HepG2 (cell line): ENCODE measurements at regions not wholly inside any gene's neighbourhood (a gene's known extent, or its start where the extent isn't known, plus 50 kb on each side); places are given as distances from the start of the nearest gene placed in this dataset.
A peak's percentile ranks its signal among the peaks of the same experiment; 100 is the strongest.

ENCODE experiments used
- ARID5B ChIP-seq: IDR thresholded peaks from 2 replicates; pipeline ENCODE4 v1.4.0; 2020; ENCODE audit warnings: mild to moderate bottlenecking, missing genetic modification reagents
- CREB3 ChIP-seq: sonication (generic); formaldehyde crosslinking; IDR thresholded peaks from 2 replicates; pipeline ENCODE4 v1.5.0; 2020; ENCODE audit warnings: missing genetic modification reagents
- ETV6 ChIP-seq: sonication (generic); formaldehyde crosslinking; conservative IDR thresholded peaks from 2 replicates; pipeline ENCODE4 v1.4.0; 2020; ENCODE audit warnings: missing genetic modification reagents
- MTERF4 ChIP-seq: sonication (generic); formaldehyde crosslinking; IDR thresholded peaks from 2 replicates; pipeline ENCODE4 v1.8.0; 2023; ENCODE audit warnings: mild to moderate bottlenecking, missing genetic modification reagents
- NR2F6 ChIP-seq, 2 experiments: IDR thresholded peaks; 2 replicates each; pipeline ENCODE4 v1.6.1; 2016; ENCODE audit warnings: antibody characterized with exemption in 1 of 2, mild to moderate bottlenecking in 1 of 2
- SMAD1 ChIP-seq: sonication (generic); formaldehyde crosslinking; IDR thresholded peaks from 2 replicates; pipeline ENCODE4 v1.4.0; 2020; ENCODE audit warnings: missing genetic modification reagents, low read depth, mild to moderate bottlenecking, borderline replicate concordance
- STAG1 ChIP-seq: sonication (generic); formaldehyde crosslinking; IDR thresholded peaks from 2 replicates; pipeline ENCODE4 v1.4.0; 2020; ENCODE audit warnings: missing genetic modification reagents
- TP53 ChIP-seq: sonication (generic); formaldehyde crosslinking; conservative IDR thresholded peaks from 2 replicates; pipeline ENCODE4 v1.4.0; 2020; ENCODE audit warnings: missing genetic modification reagents
- ZNF253 ChIP-seq: sonication (generic); formaldehyde crosslinking; IDR thresholded peaks from 2 replicates; pipeline ENCODE4 v1.8.0; 2022; ENCODE audit warnings: mild to moderate bottlenecking, missing genetic modification reagents, borderline replicate concordance
- ZNF281 ChIP-seq: sonication (generic); formaldehyde crosslinking; IDR thresholded peaks from 2 replicates; pipeline ENCODE4 v1.4.0; 2020; ENCODE audit warnings: missing genetic modification reagents, borderline replicate concordance
- ZNF430 ChIP-seq: sonication (generic); formaldehyde crosslinking; IDR thresholded peaks from 2 replicates; pipeline ENCODE4 v1.9.0; 2021; ENCODE audit warnings: mild to moderate bottlenecking, missing genetic modification reagents
- ZNF550 ChIP-seq: sonication (generic); formaldehyde crosslinking; IDR thresholded peaks from 2 replicates; pipeline ENCODE4 v1.4.0; 2020; ENCODE audit warnings: mild to moderate bottlenecking, missing genetic modification reagents, borderline replicate concordance
- ZNF557 ChIP-seq: sonication (generic); formaldehyde crosslinking; IDR thresholded peaks from 2 replicates; pipeline ENCODE4 v1.4.0; 2020; ENCODE audit warnings: missing genetic modification reagents
- ZNF747 ChIP-seq: sonication (generic); formaldehyde crosslinking; IDR thresholded peaks from 2 replicates; pipeline ENCODE4 v1.8.1; 2023; ENCODE audit warnings: missing genetic modification reagents, mild to moderate bottlenecking, borderline replicate concordance
- ZNF816 ChIP-seq: sonication (generic); formaldehyde crosslinking; IDR thresholded peaks from 2 replicates; pipeline ENCODE4 v1.8.0; 2022; ENCODE audit warnings: missing genetic modification reagents, mild to moderate bottlenecking, borderline replicate concordance
- TF ChIP-seq, protein P1 (sequence below): sonication (generic); formaldehyde crosslinking; IDR thresholded peaks from 2 replicates; pipeline ENCODE4 v1.5.1; 2020; ENCODE audit warnings: missing genetic modification reagents, mild to moderate bottlenecking, borderline replicate concordance
- TF ChIP-seq, protein P2 (sequence below): sonication (generic); formaldehyde crosslinking; IDR thresholded peaks from 2 replicates; pipeline ENCODE4 v1.9.0; 2021; ENCODE audit warnings: missing genetic modification reagents, mild to moderate bottlenecking, borderline replicate concordance

- TF ChIP-seq CREB3 (CRISPR knock-in tag), result no peak
- TF ChIP-seq SMAD1 (CRISPR knock-in tag), result no peak
- TF ChIP-seq NR2F6 (IDR thresholded peaks at IDR 0.05), result peak; percentile 94
- peak; percentile 96 for TF ChIP-seq NR2F6 (CRISPR knock-in tag; IDR thresholded peaks at IDR 0.05)
- peak; percentile 96 for TF ChIP-seq ARID5B (CRISPR knock-in tag)
- no peak for TF ChIP-seq ZNF253 (CRISPR knock-in tag)
- TF ChIP-seq MTERF4 (CRISPR knock-in tag), result no peak
- TF ChIP-seq ZNF281 (CRISPR knock-in tag), result peak; percentile 45; the same call in 1 of the 2 replicates
- TF ChIP-seq ZNF747 (CRISPR knock-in tag), result no peak; the same call in 1 of the 2 replicates
- no peak for TF ChIP-seq ZNF550 (CRISPR knock-in tag)
- TF ChIP-seq, protein P1, sequence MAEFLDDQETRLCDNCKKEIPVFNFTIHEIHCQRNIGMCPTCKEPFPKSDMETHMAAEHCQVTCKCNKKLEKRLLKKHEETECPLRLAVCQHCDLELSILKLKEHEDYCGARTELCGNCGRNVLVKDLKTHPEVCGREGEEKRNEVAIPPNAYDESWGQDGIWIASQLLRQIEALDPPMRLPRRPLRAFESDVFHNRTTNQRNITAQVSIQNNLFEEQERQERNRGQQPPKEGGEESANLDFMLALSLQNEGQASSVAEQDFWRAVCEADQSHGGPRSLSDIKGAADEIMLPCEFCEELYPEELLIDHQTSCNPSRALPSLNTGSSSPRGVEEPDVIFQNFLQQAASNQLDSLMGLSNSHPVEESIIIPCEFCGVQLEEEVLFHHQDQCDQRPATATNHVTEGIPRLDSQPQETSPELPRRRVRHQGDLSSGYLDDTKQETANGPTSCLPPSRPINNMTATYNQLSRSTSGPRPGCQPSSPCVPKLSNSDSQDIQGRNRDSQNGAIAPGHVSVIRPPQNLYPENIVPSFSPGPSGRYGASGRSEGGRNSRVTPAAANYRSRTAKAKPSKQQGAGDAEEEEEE (CRISPR knock-in tag), result no peak
- peak; percentile 46; the same call in 1 of the 2 replicates for TF ChIP-seq ZNF430 (CRISPR knock-in tag)
- TF ChIP-seq ZNF557 (CRISPR knock-in tag), result no peak
- no peak for TF ChIP-seq STAG1 (CRISPR knock-in tag)
- TF ChIP-seq, protein P2, sequence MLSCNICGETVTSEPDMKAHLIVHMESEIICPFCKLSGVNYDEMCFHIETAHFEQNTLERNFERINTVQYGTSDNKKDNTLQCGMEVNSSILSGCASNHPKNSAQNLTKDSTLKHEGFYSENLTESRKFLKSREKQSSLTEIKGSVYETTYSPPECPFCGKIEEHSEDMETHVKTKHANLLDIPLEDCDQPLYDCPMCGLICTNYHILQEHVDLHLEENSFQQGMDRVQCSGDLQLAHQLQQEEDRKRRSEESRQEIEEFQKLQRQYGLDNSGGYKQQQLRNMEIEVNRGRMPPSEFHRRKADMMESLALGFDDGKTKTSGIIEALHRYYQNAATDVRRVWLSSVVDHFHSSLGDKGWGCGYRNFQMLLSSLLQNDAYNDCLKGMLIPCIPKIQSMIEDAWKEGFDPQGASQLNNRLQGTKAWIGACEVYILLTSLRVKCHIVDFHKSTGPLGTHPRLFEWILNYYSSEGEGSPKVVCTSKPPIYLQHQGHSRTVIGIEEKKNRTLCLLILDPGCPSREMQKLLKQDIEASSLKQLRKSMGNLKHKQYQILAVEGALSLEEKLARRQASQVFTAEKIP, result no peak
- TF ChIP-seq ETV6, result no peak
- TF ChIP-seq ZNF816, result no peak
- no peak for TF ChIP-seq TP53 (CRISPR knock-in tag)
Observed at GRCh38 chr3:147184794-147185193, 221.5 kb downstream of the ZIC4 start (continued).
